SK-N-SH treated with all-trans-retinoic acid at 6 μM for 48 hours (cell line): ENCODE measurements at regions not wholly inside any gene's neighbourhood (a gene's known extent, or its start where the extent isn't known, plus 50 kb on each side); places are given as distances from the start of the nearest gene placed in this dataset.

ENCODE experiments used
- ATAC-seq: fragments of 200-7000 bp; cut with Tn5 transposase; 3 replicates; pipeline ENCODE4 v1.9.1; 2020; ENCODE audit warnings: mild to moderate bottlenecking, moderate library complexity
- ARNTL ChIP-seq: fragments of 450-650 bp; formaldehyde crosslinking; IDR thresholded peaks from 2 replicates; pipeline ENCODE4 v1.5.0; 2020; ENCODE audit warnings: low read depth, mild to moderate bottlenecking, moderate library complexity, borderline replicate concordance
- BACH2 ChIP-seq: fragments of 250-450 bp; sonication (Bioruptor Pico); IDR thresholded peaks from 2 replicates; pipeline ENCODE4 v1.9.0; 2021; ENCODE audit warnings: mild to moderate bottlenecking, borderline replicate concordance
- CREB5 ChIP-seq: fragments of 250-450 bp; sonication (Bioruptor Pico); IDR thresholded peaks from 2 replicates; pipeline ENCODE4 v1.5.1; 2020; ENCODE audit warnings: low read depth, mild to moderate bottlenecking, moderate library complexity
- CSDC2 ChIP-seq: fragments of 250-450 bp; sonication (Bioruptor Pico); IDR thresholded peaks from 2 replicates; pipeline ENCODE4 v1.5.0; 2020; ENCODE audit warnings: mild to moderate bottlenecking, moderate library complexity
- CSRNP3 ChIP-seq: fragments of 250-450 bp; sonication (Bioruptor Pico); IDR thresholded peaks from 2 replicates; pipeline ENCODE4 v1.5.1; 2021; ENCODE audit warnings: mild to moderate bottlenecking, moderate library complexity
- ESRRG ChIP-seq: fragments of 250-450 bp; sonication (Bioruptor Pico); IDR thresholded peaks from 2 replicates; pipeline ENCODE4 v1.6.1; 2021; ENCODE audit warnings: mild to moderate bottlenecking
- ISL1 ChIP-seq: fragments of 250-450 bp; sonication (Bioruptor Pico); IDR thresholded peaks from 2 replicates; pipeline ENCODE4 v2.1.2; 2022; ENCODE audit warnings: mild to moderate bottlenecking, moderate library complexity
- OSR1 ChIP-seq: fragments of 250-450 bp; sonication (Bioruptor Pico); IDR thresholded peaks from 2 replicates; pipeline ENCODE4 v1.8.0; 2022; ENCODE audit warnings: moderate library complexity, mild to moderate bottlenecking, inconsistent platforms
- PATZ1 ChIP-seq: fragments of 250-450 bp; sonication (Bioruptor Pico); IDR thresholded peaks from 2 replicates; pipeline ENCODE4 v1.8.0; 2020; ENCODE audit warnings: mild to moderate bottlenecking, moderate library complexity, borderline replicate concordance
- POU6F1 ChIP-seq: fragments of 250-450 bp; sonication (Bioruptor Pico); IDR thresholded peaks from 2 replicates; pipeline ENCODE4 v1.8.0; 2021; ENCODE audit warnings: low read depth, mild to moderate bottlenecking, moderate library complexity, borderline replicate concordance
- PPARA ChIP-seq: fragments of 250-450 bp; sonication (Bioruptor Pico); IDR thresholded peaks from 2 replicates; pipeline ENCODE4 v1.5.0; 2020; ENCODE audit warnings: mild to moderate bottlenecking, borderline replicate concordance
- RARB ChIP-seq: fragments of 250-450 bp; sonication (Bioruptor Pico); IDR thresholded peaks from 2 replicates; pipeline ENCODE4 v1.8.0; 2021; ENCODE audit warnings: mild to moderate bottlenecking, moderate library complexity
- SNAI2 ChIP-seq: fragments of 250-450 bp; sonication (Bioruptor Pico); IDR thresholded peaks from 2 replicates; pipeline ENCODE4 v1.5.0; 2020; ENCODE audit warnings: mild to moderate bottlenecking, moderate library complexity
- TCF4 ChIP-seq: fragments of 250-450 bp; sonication (Bioruptor Pico); IDR thresholded peaks from 2 replicates; pipeline ENCODE4 v1.8.0; 2021; ENCODE audit warnings: mild to moderate bottlenecking, moderate library complexity, borderline replicate concordance
- TOX ChIP-seq: fragments of 250-450 bp; sonication (Bioruptor Pico); IDR thresholded peaks from 2 replicates; pipeline ENCODE4 v1.8.0; 2021; ENCODE audit warnings: mild to moderate bottlenecking, moderate library complexity, borderline replicate concordance
- TSHZ2 ChIP-seq: fragments of 250-450 bp; sonication (Bioruptor Pico); IDR thresholded peaks from 2 replicates; pipeline ENCODE4 v1.5.0; 2020; ENCODE audit warnings: mild to moderate bottlenecking, moderate library complexity
- ZFP3 ChIP-seq: fragments of 250-450 bp; sonication (Bioruptor Pico); IDR thresholded peaks from 2 replicates; pipeline ENCODE4 v1.5.0; 2020; ENCODE audit warnings: mild to moderate bottlenecking, moderate library complexity
- ZFP30 ChIP-seq: fragments of 450-650 bp; formaldehyde crosslinking; IDR thresholded peaks from 2 replicates; pipeline ENCODE4 v1.5.0; 2022; ENCODE audit warnings: mild to moderate bottlenecking, moderate library complexity
- ZNF565 ChIP-seq: fragments of 450-650 bp; formaldehyde crosslinking; conservative IDR thresholded peaks from 2 replicates; pipeline ENCODE4 v1.5.0; 2020; ENCODE audit warnings: low read depth, mild to moderate bottlenecking, moderate library complexity
- ZNF70 ChIP-seq: fragments of 450-650 bp; formaldehyde crosslinking; IDR thresholded peaks from 2 replicates; pipeline ENCODE4 v1.5.0; 2020; ENCODE audit warnings: mild to moderate bottlenecking, moderate library complexity
- ZNF8 ChIP-seq: fragments of 450-650 bp; formaldehyde crosslinking; IDR thresholded peaks from 2 replicates; pipeline ENCODE4 v1.5.0; 2020; ENCODE audit warnings: mild to moderate bottlenecking, moderate library complexity

- no peak for TF ChIP-seq ISL1 (CRISPR knock-in tag)
- no peak for TF ChIP-seq ARNTL (CRISPR knock-in tag)
- TF ChIP-seq OSR1 (CRISPR knock-in tag) = no peak
- no peak for TF ChIP-seq TCF4 (CRISPR knock-in tag)
- TF ChIP-seq SNAI2 (CRISPR knock-in tag) = no peak
- TF ChIP-seq PATZ1 (CRISPR knock-in tag) = no peak
- TF ChIP-seq, all 23 proteins: peak for 0
- no peak for ATAC-seq
Measured at GRCh38 chr11:92154611-92155010, 70.0 kb upstream of the FAT3 start.

- TF ChIP-seq TOX (CRISPR knock-in tag) = no peak
- TF ChIP-seq ISL1 (CRISPR knock-in tag) = no peak
- TF ChIP-seq ESRRG (CRISPR knock-in tag) = no peak
- TF ChIP-seq ZFP3 = no peak
- TF ChIP-seq TSHZ2 (CRISPR knock-in tag) = no peak
- no peak for TF ChIP-seq BACH2
- TF ChIP-seq CREB5 (CRISPR knock-in tag) = no peak
- no peak for TF ChIP-seq ARNTL (CRISPR knock-in tag)
- TF ChIP-seq CSDC2 (CRISPR knock-in tag) = no peak
- no peak for TF ChIP-seq POU6F1 (CRISPR knock-in tag)
- no peak for TF ChIP-seq ZNF565
- no peak for TF ChIP-seq OSR1 (CRISPR knock-in tag)
- TF ChIP-seq RARB = no peak
- no peak for TF ChIP-seq SNAI2 (CRISPR knock-in tag)
- no peak for TF ChIP-seq PATZ1 (CRISPR knock-in tag)
- no peak for TF ChIP-seq PPARA (CRISPR knock-in tag)
- no peak for TF ChIP-seq ZFP30 (CRISPR knock-in tag)
- TF ChIP-seq ZNF8 (CRISPR knock-in tag) = no peak
- no peak for TF ChIP-seq TCF4 (CRISPR knock-in tag)
- ATAC-seq = no peak
Measured at GRCh38 chr11:92154110-92154509, 70.5 kb upstream of the FAT3 start.

- ATAC-seq = no peak
- TF ChIP-seq ZNF70 (CRISPR knock-in tag) (no peak), SNAI2 (CRISPR knock-in tag) (no peak), ESRRG (CRISPR knock-in tag) (no peak), CREB5 (CRISPR knock-in tag) (no peak), BACH2 (no peak), TOX (CRISPR knock-in tag) (no peak), CSRNP3 (no peak), ZNF8 (CRISPR knock-in tag) (no peak)
Measured at GRCh38 chr11:92153542-92153941, 71.1 kb upstream of the FAT3 start.
